ENCODE measurements at regions not wholly inside any gene's neighbourhood (a gene's known extent, or its start where the extent isn't known, plus 50 kb on each side); places are given as distances from the start of the nearest gene placed in this dataset.

GRCh38 chr18:10289251-10289650, 165.2 kb upstream of the APCDD1 start:
- H3K27me3 Mint-ChIP-seq (ENCODE audit: low read depth): no peaks in the 10 kb centered on the region
- no peak overlapping the region for H3K4me3 Mint-ChIP-seq
- H3K4me1 Mint-ChIP-seq: peaks cover 13% of the 10 kb centered on the region
- no peak overlapping the region for H3K27ac Mint-ChIP-seq
- no peak for DNase-seq (ENCODE audit: low spot score in 2 of 2, unreplicated experiment in 2 of 2)
- peaks cover 2% of the 10 kb centered on the region for H3K36me3 Mint-ChIP-seq
- peaks cover 13% of the 10 kb centered on the region for H3K9me3 Mint-ChIP-seq
- no peak for TF ChIP-seq CTCF (IDR thresholded peaks at IDR 0.05; ENCODE audit: unreplicated experiment)

GRCh38 chr18:10289951-10290637, 164.3 kb upstream of the APCDD1 start:
- no peak overlapping the region for H3K4me3 Mint-ChIP-seq
- TF ChIP-seq CTCF (IDR thresholded peaks at IDR 0.05; ENCODE audit: unreplicated experiment): no peak
- peaks cover 2% of the 10 kb centered on the region for H3K36me3 Mint-ChIP-seq
- no peak for DNase-seq (ENCODE audit: low spot score in 2 of 2, unreplicated experiment in 2 of 2)
- H3K9me3 Mint-ChIP-seq: peaks cover 13% of the 10 kb centered on the region
- no peaks in the 10 kb centered on the region for H3K27me3 Mint-ChIP-seq (ENCODE audit: low read depth)
- peaks cover 8% of the 10 kb centered on the region for H3K4me1 Mint-ChIP-seq
- H3K27ac Mint-ChIP-seq: no peak overlapping the region

GRCh38 chr18:10290638-10291235, 163.7 kb upstream of the APCDD1 start:
- no peak for TF ChIP-seq CTCF (IDR thresholded peaks at IDR 0.05; ENCODE audit: unreplicated experiment)
- H3K4me1 Mint-ChIP-seq: peaks cover 8% of the 10 kb centered on the region
- no peak for DNase-seq (ENCODE audit: low spot score in 2 of 2, unreplicated experiment in 2 of 2)
- peaks cover 2% of the 10 kb centered on the region for H3K36me3 Mint-ChIP-seq
- peaks cover 13% of the 10 kb centered on the region for H3K9me3 Mint-ChIP-seq
- no peaks in the 10 kb centered on the region for H3K27me3 Mint-ChIP-seq (ENCODE audit: low read depth)
- H3K4me3 Mint-ChIP-seq: no peak overlapping the region
- peak overlapping the region; percentile 39 for H3K27ac Mint-ChIP-seq

- H3K27me3 Mint-ChIP-seq (ENCODE audit: low read depth): no peaks in the 10 kb centered on the region
- peaks cover 8% of the 10 kb centered on the region for H3K4me1 Mint-ChIP-seq
- H3K36me3 Mint-ChIP-seq: peaks cover 2% of the 10 kb centered on the region
- no peak overlapping the region for H3K27ac Mint-ChIP-seq
- no peak overlapping the region for H3K4me3 Mint-ChIP-seq
- H3K9me3 Mint-ChIP-seq: peaks cover 13% of the 10 kb centered on the region
- DNase-seq (ENCODE audit: low spot score in 2 of 2, unreplicated experiment in 2 of 2): no peak
- TF ChIP-seq CTCF (IDR thresholded peaks at IDR 0.05; ENCODE audit: unreplicated experiment): no peak
Observed at GRCh38 chr18:10291568-10291981, 162.9 kb upstream of the APCDD1 start.

GRCh38 chr18:10293966-10294365, 160.5 kb upstream of the APCDD1 start:
- DNase-seq (ENCODE audit: low spot score in 2 of 2, unreplicated experiment in 2 of 2): no peak
- Mint-ChIP-seq H3K4me3 (no peak overlapping the region), H3K27ac (no peak overlapping the region), H3K27me3 (ENCODE audit: low read depth) (no peaks in the 10 kb centered on the region), H3K36me3 (no peaks in the 10 kb centered on the region), H3K9me3 (peaks cover 7% of the 10 kb centered on the region), H3K4me1 (peaks cover 10% of the 10 kb centered on the region)
- no peak for TF ChIP-seq CTCF (IDR thresholded peaks at IDR 0.05; ENCODE audit: unreplicated experiment)
